ENCODE measurements at regions not wholly inside any gene's neighbourhood (a gene's known extent, or its start where the extent isn't known, plus 50 kb on each side); places are given as distances from the start of the nearest gene placed in this dataset.
"Not testable (repeated sequence)": the region's sequence is repeated elsewhere in the genome, so short reads cannot be mapped to it uniquely, and the experiment has no call there.

GRCh38 chrX:96556886-96557285, 127.8 kb upstream of the DIAPH2 start (continued):
- no peak for TF ChIP-seq ZNF704 (CRISPR knock-in tag; IDR thresholded peaks at IDR 0.05; ENCODE audit: borderline replicate concordance)

- H4K20me1 ChIP-seq (ENCODE audit: insufficient read depth, low read length); in situ Hi-C loops (cut with HindIII; ENCODE audit: extremely low pct_ligation_motif_present, low pct_unique_long_range_greater_than_20kb); H3K4me1 ChIP-seq (ENCODE audit: insufficient read depth, low read length); H2AFZ ChIP-seq (ENCODE audit: low read length); intact Hi-C loops (cut with micrococcal nuclease; ENCODE audit: unreplicated experiment); DNase-seq (ENCODE audit: low spot score); H3K9me3 ChIP-seq (ENCODE audit: low read length); H3K4me2 ChIP-seq (ENCODE audit: low read depth, low read length); H3K4me3 ChIP-seq (replicated peaks in 1 of 3; ENCODE audit: insufficient read depth in 1 of 3, low read depth in 2 of 3, low read length in 3 of 3); H3K36me3 ChIP-seq (replicated peaks in 1 of 2; ENCODE audit: control insufficient read depth in 1 of 2, insufficient read depth in 2 of 2, low read length in 2 of 2); BruUV-seq (replicated peaks); CTCF ChIA-PET (ENCODE audit: low intra/inter-chr PET ratio, low total read pairs); POLR2A ChIA-PET; H3K27me3 ChIP-seq (ENCODE audit: control insufficient read depth in 1 of 2, insufficient read depth in 2 of 2, low read length in 2 of 2); FAIRE-seq; H3K9ac ChIP-seq (ENCODE audit: insufficient read depth, low read depth, low read length); H3K27ac ChIP-seq (ENCODE audit: extremely low read length, insufficient read depth, low read length); ATAC-seq; H3K79me2 ChIP-seq (ENCODE audit: insufficient read depth, low read length): not testable (repeated sequence)
- whole genome bisulfite sequencing (ENCODE audit: low lambda C conversion rate) = 3% methylated on average over 5 of the region's 5 CpGs
Measured at GRCh38 chrX:96561129-96561528, 123.5 kb upstream of the DIAPH2 start.

- Histone ChIP-seq H3K4me2 (ENCODE audit: low read depth, low read length) (no peak overlapping the region), H3K79me2 (ENCODE audit: insufficient read depth, low read length) (no peaks in the 10 kb centered on the region), H3K27ac (ENCODE audit: extremely low read length, insufficient read depth, low read length) (no peak overlapping the region), H3K4me1 (ENCODE audit: insufficient read depth, low read length) (no peaks in the 10 kb centered on the region), H3K4me3 (replicated peaks in 1 of 3; ENCODE audit: insufficient read depth in 1 of 3, low read depth in 2 of 3, low read length in 3 of 3) (no peak overlapping the region), H2AFZ (ENCODE audit: low read length) (no peak overlapping the region), H3K9ac (ENCODE audit: insufficient read depth, low read depth, low read length) (no peak overlapping the region), H4K20me1 (ENCODE audit: insufficient read depth, low read length) (no peaks in the 10 kb centered on the region), H3K27me3 (ENCODE audit: control insufficient read depth in 1 of 2, insufficient read depth in 2 of 2, low read length in 2 of 2) (no peaks in the 10 kb centered on the region), H3K9me3 (ENCODE audit: low read length) (no peaks in the 10 kb centered on the region), H3K36me3 (replicated peaks in 1 of 2; ENCODE audit: control insufficient read depth in 1 of 2, insufficient read depth in 2 of 2, low read length in 2 of 2) (no peaks in the 10 kb centered on the region)
- POLR2A ChIA-PET = no interaction called here
- intact Hi-C loops (cut with micrococcal nuclease; ENCODE audit: unreplicated experiment) (no loop called here), in situ Hi-C loops (cut with HindIII; ENCODE audit: extremely low pct_ligation_motif_present, low pct_unique_long_range_greater_than_20kb) (no loop called here)
- no peak for ATAC-seq
- CTCF ChIA-PET (ENCODE audit: low intra/inter-chr PET ratio, low total read pairs) = no interaction called here
- 0% methylated on average over 1 of the region's 1 CpG for WGBS (ENCODE audit: low lambda C conversion rate)
- DNase-seq (ENCODE audit: low spot score) = no peak
- no TSS peak for BruUV-seq (replicated peaks)
- FAIRE-seq = no peak
- TF ChIP-seq MIXL1 (CRISPR knock-in tag; IDR thresholded peaks at IDR 0.05) (no peak), ETV6 (CRISPR knock-in tag; conservative IDR thresholded peaks at IDR 0.05) (no peak), CREB1 (IDR thresholded peaks at IDR 0.05) (no peak), CREB1 (CRISPR knock-in tag; IDR thresholded peaks at IDR 0.05) (no peak), ARID3A (IDR thresholded peaks at IDR 0.05; ENCODE audit: low read depth, low read length) (no peak), ZNF503 (CRISPR knock-in tag; IDR thresholded peaks at IDR 0.05) (no peak), PRDM10 (CRISPR knock-in tag; IDR thresholded peaks at IDR 0.05; ENCODE audit: low read depth) (no peak), ZNF878 (CRISPR knock-in tag; IDR thresholded peaks at IDR 0.05) (no peak)
Measured at GRCh38 chrX:96563646-96564045, 121.0 kb upstream of the DIAPH2 start.
